Cardiac septum (tissue), 1 donor: ENCODE measurements at regions not wholly inside any gene's neighbourhood (a gene's known extent, or its start where the extent isn't known, plus 50 kb on each side); places are given as distances from the start of the nearest gene placed in this dataset.
"Not testable (repeated sequence)": the region's sequence is repeated elsewhere in the genome, so short reads cannot be mapped to it uniquely, and the experiment has no call there.

Source experiments
- DNase-seq: peaks from one replicate; pipeline ENCODE4 v3.0.0-alpha.2; 2020; ENCODE audit warnings: low spot score
- intact Hi-C: fragments of 100-400 bp; cut with DNase I; formaldehyde crosslinking; loops from one replicate; pipeline ENCODE4 v1.14.0; 2022
- donor health status: DM: no; HTN: no; CAD: no.

- no peak for DNase-seq
- intact Hi-C loops = no loop called here
These were observed 1191.4 kb upstream of the SLC39A10 start for GRCh38 chr2:194465641-194466040.

- intact Hi-C loops = no loop called here
- DNase-seq = no peak
These were observed 1191.9 kb upstream of the SLC39A10 start for GRCh38 chr2:194464964-194465638.

DNA sequence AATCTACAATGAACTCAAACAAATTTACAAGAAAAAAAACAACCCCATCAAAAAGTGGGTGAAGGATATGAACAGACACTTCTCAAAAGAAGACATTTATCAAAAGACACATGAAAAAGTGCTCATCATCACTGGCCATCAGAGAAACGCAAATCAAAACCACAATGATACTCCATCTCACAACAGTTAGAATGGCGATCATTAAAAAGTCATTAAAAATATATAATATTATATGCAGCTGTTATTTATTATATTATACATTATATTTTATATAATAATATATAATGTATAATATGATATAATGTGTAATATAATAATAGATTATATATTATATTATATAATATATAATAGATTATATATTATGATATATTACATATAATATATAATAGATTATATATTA lies 1194.1 kb upstream of the SLC39A10 start:
- DNase-seq, intact Hi-C loops: not testable (repeated sequence)

DNA sequence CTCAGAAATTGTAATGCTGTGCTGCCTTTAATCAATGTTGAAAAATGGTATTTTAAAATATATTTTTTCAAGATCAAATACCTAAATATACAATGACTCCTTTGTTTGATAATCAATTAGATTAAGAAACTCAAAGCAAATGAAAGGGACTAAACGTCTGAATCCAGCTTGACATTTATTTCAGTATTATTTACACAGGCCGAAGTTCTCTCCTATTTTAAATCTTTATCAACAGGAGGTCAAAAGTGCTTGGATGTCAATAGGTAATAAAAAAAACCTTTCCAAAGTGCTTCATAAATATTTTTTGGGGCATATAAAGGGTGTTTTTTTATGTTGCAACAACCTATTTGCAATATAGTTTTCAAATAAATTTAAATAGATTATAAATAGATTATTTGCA lies 1201.7 kb upstream of the SLC39A10 start:
- intact Hi-C loops = no loop called here
- DNase-seq = no peak

GRCh38 chr2:194452504-194452903 lies 1204.5 kb upstream of the SLC39A10 start:
- intact Hi-C loops = no loop called here
- no peak for DNase-seq

DNA sequence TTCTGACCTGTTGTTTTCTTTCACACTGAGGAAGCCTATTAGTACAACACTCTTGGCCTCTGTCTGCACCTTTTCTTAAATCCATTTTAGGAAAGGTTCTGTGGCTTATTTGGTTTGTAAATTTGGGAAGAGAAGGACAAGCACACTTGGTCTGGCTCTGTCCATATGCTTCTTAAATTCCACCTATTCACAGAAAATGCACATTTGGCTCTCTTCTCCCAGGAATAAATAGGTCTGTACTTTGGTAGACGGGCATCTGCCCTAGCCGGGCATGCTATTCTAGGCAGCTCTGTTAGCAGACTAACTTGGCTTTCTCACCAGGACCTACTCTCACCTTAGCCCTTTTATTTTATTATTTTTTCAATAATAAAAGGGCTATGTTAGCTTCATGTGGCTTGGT lies 1211.8 kb upstream of the SLC39A10 start:
- intact Hi-C loops = no loop called here

GRCh38 chr2:194443926-194444325 lies 1213.1 kb upstream of the SLC39A10 start:
- no peak for DNase-seq
- intact Hi-C loops = no loop called here

More for the DNA sequence above, 1211.8 kb upstream of the SLC39A10 start:
- DNase-seq = no peak

DNA sequence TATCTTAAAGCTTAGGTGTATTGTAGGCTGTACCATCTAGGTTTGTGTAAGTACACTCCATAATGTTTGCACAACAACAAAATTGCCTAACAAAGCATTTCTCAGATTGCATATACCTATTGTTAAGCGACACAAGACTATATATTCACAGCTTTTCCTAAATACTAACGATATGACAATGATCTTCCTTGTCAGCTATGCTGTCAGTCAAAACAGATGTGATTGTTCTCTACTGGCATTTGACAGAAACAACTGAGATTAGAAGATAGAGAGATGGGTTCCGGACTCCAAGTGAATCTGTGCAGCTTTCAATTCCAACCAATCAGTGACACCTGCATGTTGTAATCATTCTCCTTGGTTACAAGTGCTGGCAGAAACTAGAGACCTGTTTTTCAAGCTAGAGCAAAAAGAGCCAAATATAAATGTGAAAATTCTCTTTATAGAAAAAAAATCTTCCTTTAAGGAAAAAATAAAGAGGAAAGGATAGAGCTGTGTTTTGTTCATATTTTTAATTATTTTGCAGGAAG lies 1232.3 kb upstream of the SLC39A10 start:
- no peak for DNase-seq
- intact Hi-C loops = no loop called here

GRCh38 chr2:194411221-194411620 lies 1245.8 kb upstream of the SLC39A10 start:
- intact Hi-C loops = no loop called here
- DNase-seq = no peak

GRCh38 chr2:194395818-194396217 lies 1261.2 kb upstream of the SLC39A10 start:
- DNase-seq = no peak
- intact Hi-C loops = no loop called here

GRCh38 chr2:194385376-194385775 lies 1271.7 kb upstream of the SLC39A10 start:
- intact Hi-C loops = no loop called here

GRCh38 chr2:194383401-194383800 lies 1273.6 kb upstream of the SLC39A10 start:
- no peak for DNase-seq
- intact Hi-C loops = no loop called here

More at GRCh38 chr2:194385376-194385775, 1271.7 kb upstream of the SLC39A10 start:
- no peak for DNase-seq

- no peak for DNase-seq
- intact Hi-C loops = no loop called here
These were observed 1274.8 kb upstream of the SLC39A10 start for GRCh38 chr2:194382221-194382620.

GRCh38 chr2:194380011-194380410 lies 1277.0 kb upstream of the SLC39A10 start:
- intact Hi-C loops = no loop called here
- DNase-seq = no peak

- DNase-seq, intact Hi-C loops: not testable (repeated sequence)
These were observed 1289.6 kb upstream of the SLC39A10 start for GRCh38 chr2:194367390-194367789.

DNA sequence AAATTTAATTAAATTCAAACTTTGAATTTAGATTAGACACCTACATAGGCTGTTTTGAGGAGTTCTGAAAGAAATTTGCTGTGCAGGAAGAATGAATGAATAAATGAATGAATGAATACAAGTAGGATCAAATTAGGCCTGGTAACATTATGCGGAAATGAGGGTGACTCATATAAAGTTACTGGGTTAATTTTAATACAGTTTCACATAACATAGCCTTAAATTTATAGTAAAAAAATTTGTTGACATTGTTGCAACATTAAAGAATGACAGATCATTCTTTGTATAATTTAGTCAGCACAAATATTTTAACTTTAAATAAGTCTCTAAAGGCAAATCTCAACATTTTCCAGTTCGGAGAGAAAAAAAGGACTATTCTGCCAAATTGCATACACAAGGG lies 1293.1 kb upstream of the SLC39A10 start:
- DNase-seq = no peak
- intact Hi-C loops = no loop called here

GRCh38 chr2:194363295-194363694 lies 1293.7 kb upstream of the SLC39A10 start:
- DNase-seq = no peak
- intact Hi-C loops = no loop called here

DNA sequence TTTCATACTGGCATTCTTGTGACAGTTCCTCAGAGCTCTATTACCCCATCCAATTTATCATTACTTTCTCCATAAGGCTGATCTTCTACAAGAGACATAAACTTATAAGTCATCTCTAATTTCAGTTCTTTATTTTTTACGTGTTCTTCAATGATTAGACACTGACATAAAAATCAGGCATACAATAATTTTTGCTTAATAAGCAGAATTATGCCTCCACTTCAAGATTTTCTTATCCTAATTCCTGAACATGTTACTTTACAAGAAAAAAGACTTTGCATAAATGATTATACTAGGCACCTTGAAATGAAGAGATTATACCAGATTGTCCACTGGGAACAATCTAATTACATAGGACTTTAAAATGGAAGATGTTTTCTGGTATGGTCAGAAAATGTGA lies 1304.5 kb upstream of the SLC39A10 start:
- DNase-seq = no peak
- intact Hi-C loops = no loop called here

GRCh38 chr2:194346193-194346592 lies 1310.8 kb upstream of the SLC39A10 start:
- intact Hi-C loops = no loop called here
- no peak for DNase-seq

- DNase-seq = no peak
These were observed 1311.7 kb upstream of the SLC39A10 start for GRCh38 chr2:194345347-194345746.

DNA sequence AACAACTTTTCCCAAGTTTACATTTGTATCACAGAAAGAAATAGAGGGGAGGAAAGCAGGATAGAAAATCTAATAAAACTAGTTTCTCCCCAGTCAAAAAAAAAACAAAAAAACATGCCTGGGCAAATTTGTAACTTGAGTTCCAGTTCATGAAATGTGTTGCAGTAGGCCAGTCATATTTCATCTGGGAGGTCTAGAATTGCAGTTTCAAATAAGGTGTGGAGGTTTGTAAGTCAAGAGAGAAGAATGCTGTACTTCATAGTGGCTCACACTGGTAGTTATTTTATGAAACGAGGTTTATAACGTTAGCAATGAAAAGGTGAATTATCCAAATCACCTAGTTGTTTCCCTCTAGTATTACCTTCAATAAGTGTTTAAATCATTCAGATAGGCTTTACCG lies 1313.9 kb upstream of the SLC39A10 start:
- no peak for DNase-seq
- intact Hi-C loops = no loop called here

More at GRCh38 chr2:194345347-194345746, 1311.7 kb upstream of the SLC39A10 start:
- intact Hi-C loops = no loop called here
